ENCODE measurements at regions not wholly inside any gene's neighbourhood (a gene's known extent, or its start where the extent isn't known, plus 50 kb on each side); places are given as distances from the start of the nearest gene placed in this dataset.

GRCh38 chr2:120446236-120447126, 100.5 kb downstream of the INHBB start:
- TF ChIP-seq, protein P1, sequence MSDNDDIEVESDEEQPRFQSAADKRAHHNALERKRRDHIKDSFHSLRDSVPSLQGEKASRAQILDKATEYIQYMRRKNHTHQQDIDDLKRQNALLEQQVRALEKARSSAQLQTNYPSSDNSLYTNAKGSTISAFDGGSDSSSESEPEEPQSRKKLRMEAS (CRISPR knock-in tag; IDR thresholded peaks at IDR 0.05), result no peak
- no peak for TF ChIP-seq ZNF347 (CRISPR knock-in tag; IDR thresholded peaks at IDR 0.05; ENCODE audit: low read depth)
- TF ChIP-seq CEBPB (tag; IDR thresholded peaks at IDR 0.05), result no peak
- TF ChIP-seq BDP1 (IDR thresholded peaks at IDR 0.05; ENCODE audit: insufficient read depth, insufficient read length), result no peak
- no peak for TF ChIP-seq CTCF (IDR thresholded peaks at IDR 0.05 in 2 of 3, conservative IDR thresholded peaks at IDR 0.05 in 1 of 3; ENCODE audit: insufficient read depth in 2 of 3, low read depth in 1 of 3, low read length in 3 of 3)
- TF ChIP-seq, protein P2, sequence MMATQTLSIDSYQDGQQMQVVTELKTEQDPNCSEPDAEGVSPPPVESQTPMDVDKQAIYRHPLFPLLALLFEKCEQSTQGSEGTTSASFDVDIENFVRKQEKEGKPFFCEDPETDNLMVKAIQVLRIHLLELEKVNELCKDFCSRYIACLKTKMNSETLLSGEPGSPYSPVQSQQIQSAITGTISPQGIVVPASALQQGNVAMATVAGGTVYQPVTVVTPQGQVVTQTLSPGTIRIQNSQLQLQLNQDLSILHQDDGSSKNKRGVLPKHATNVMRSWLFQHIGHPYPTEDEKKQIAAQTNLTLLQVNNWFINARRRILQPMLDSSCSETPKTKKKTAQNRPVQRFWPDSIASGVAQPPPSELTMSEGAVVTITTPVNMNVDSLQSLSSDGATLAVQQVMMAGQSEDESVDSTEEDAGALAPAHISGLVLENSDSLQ (IDR thresholded peaks at IDR 0.05), result no peak
- TF ChIP-seq, protein P3, sequence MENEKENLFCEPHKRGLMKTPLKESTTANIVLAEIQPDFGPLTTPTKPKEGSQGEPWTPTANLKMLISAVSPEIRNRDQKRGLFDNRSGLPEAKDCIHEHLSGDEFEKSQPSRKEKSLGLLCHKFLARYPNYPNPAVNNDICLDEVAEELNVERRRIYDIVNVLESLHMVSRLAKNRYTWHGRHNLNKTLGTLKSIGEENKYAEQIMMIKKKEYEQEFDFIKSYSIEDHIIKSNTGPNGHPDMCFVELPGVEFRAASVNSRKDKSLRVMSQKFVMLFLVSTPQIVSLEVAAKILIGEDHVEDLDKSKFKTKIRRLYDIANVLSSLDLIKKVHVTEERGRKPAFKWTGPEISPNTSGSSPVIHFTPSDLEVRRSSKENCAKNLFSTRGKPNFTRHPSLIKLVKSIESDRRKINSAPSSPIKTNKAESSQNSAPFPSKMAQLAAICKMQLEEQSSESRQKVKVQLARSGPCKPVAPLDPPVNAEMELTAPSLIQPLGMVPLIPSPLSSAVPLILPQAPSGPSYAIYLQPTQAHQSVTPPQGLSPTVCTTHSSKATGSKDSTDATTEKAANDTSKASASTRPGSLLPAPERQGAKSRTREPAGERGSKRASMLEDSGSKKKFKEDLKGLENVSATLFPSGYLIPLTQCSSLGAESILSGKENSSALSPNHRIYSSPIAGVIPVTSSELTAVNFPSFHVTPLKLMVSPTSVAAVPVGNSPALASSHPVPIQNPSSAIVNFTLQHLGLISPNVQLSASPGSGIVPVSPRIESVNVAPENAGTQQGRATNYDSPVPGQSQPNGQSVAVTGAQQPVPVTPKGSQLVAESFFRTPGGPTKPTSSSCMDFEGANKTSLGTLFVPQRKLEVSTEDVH (IDR thresholded peaks at IDR 0.05; ENCODE audit: low read depth, partially characterized antibody), result no peak
- TF ChIP-seq, protein P4, sequence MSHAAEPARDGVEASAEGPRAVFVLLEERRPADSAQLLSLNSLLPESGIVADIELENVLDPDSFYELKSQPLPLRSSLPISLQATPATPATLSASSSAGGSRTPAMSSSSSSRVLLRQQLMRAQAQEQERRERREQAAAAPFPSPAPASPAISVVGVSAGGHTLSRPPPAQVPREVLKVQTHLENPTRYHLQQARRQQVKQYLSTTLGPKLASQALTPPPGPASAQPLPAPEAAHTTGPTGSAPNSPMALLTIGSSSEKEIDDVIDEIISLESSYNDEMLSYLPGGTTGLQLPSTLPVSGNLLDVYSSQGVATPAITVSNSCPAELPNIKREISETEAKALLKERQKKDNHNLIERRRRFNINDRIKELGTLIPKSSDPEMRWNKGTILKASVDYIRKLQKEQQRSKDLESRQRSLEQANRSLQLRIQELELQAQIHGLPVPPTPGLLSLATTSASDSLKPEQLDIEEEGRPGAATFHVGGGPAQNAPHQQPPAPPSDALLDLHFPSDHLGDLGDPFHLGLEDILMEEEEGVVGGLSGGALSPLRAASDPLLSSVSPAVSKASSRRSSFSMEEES (CRISPR knock-in tag; IDR thresholded peaks at IDR 0.05), result no peak
- TF ChIP-seq HDGF (IDR thresholded peaks at IDR 0.05), result no peak
- TF ChIP-seq, protein P5, sequence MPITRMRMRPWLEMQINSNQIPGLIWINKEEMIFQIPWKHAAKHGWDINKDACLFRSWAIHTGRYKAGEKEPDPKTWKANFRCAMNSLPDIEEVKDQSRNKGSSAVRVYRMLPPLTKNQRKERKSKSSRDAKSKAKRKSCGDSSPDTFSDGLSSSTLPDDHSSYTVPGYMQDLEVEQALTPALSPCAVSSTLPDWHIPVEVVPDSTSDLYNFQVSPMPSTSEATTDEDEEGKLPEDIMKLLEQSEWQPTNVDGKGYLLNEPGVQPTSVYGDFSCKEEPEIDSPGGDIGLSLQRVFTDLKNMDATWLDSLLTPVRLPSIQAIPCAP (CRISPR knock-in tag; IDR thresholded peaks at IDR 0.05; ENCODE audit: borderline replicate concordance), result no peak
